Loucy (cell line): ENCODE measurements at regions not wholly inside any gene's neighbourhood (a gene's known extent, or its start where the extent isn't known, plus 50 kb on each side); places are given as distances from the start of the nearest gene placed in this dataset.

Source experiments
- EZH2phosphoT487 ChIP-seq: fragments of 200-600 bp; IDR thresholded peaks from 2 replicates; pipeline ENCODE4 v1.6.1; 2018; ENCODE audit warnings: antibody characterized with exemption, mild to moderate bottlenecking, moderate library complexity, borderline replicate concordance
- TF ChIP-seq, protein P1 (sequence below): fragments of 200-600 bp; sonication (generic); conservative IDR thresholded peaks from 2 replicates; pipeline ENCODE4 v1.5.1; 2014; ENCODE audit warnings: mild to moderate bottlenecking, antibody characterized with exemption, low read length

DNA sequence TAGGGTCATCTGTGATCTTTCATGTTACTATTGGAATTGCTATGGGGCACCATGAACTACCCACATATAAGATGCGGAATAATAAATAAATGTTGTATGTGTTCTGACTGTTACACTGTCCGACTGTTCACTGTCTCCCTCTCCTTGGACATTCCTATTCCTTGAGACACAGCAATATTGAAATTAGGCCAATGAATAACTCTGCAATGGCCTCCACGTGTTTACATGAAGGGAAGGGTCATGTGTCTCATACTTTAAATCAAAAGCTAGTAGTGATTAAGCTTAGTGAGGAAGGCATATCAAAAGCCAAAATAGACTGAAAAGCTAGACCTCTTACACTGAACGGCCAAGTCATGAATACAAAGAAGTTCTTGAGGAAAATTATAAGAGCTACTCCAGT lies 751.3 kb downstream of the SOCS6 start:
- TF ChIP-seq, protein P1, sequence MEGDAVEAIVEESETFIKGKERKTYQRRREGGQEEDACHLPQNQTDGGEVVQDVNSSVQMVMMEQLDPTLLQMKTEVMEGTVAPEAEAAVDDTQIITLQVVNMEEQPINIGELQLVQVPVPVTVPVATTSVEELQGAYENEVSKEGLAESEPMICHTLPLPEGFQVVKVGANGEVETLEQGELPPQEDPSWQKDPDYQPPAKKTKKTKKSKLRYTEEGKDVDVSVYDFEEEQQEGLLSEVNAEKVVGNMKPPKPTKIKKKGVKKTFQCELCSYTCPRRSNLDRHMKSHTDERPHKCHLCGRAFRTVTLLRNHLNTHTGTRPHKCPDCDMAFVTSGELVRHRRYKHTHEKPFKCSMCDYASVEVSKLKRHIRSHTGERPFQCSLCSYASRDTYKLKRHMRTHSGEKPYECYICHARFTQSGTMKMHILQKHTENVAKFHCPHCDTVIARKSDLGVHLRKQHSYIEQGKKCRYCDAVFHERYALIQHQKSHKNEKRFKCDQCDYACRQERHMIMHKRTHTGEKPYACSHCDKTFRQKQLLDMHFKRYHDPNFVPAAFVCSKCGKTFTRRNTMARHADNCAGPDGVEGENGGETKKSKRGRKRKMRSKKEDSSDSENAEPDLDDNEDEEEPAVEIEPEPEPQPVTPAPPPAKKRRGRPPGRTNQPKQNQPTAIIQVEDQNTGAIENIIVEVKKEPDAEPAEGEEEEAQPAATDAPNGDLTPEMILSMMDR, result no peak
- no peak for TF ChIP-seq EZH2phosphoT487
